ENCODE measurements at regions not wholly inside any gene's neighbourhood (a gene's known extent, or its start where the extent isn't known, plus 50 kb on each side); places are given as distances from the start of the nearest gene placed in this dataset.

GRCh38 chr6:105802703-105803102 is 283.4 kb upstream of the PRDM1 start:
- TF ChIP-seq CTCF (IDR thresholded peaks at IDR 0.05; ENCODE audit: low read length, missing control alignments): no peak
- DNase-seq (ENCODE audit: low read depth): no peak
- no peak overlapping the region for H3K4me3 ChIP-seq (replicated peaks; ENCODE audit: low read depth, low read length)

- TF ChIP-seq CTCF (IDR thresholded peaks at IDR 0.05; ENCODE audit: low read length, missing control alignments): no peak
- no peak overlapping the region for H3K4me3 ChIP-seq (replicated peaks; ENCODE audit: low read depth, low read length)
- no peak for DNase-seq (ENCODE audit: low read depth)
These were observed 285.3 kb upstream of the PRDM1 start for GRCh38 chr6:105800871-105801270.

- TF ChIP-seq CTCF (IDR thresholded peaks at IDR 0.05; ENCODE audit: low read length, missing control alignments): no peak
- H3K4me3 ChIP-seq (replicated peaks; ENCODE audit: low read depth, low read length): no peak overlapping the region
- DNase-seq (ENCODE audit: low read depth): no peak
These were observed 285.7 kb upstream of the PRDM1 start for GRCh38 chr6:105800398-105800797.

- DNase-seq (ENCODE audit: low read depth): no peak
- no peak overlapping the region for H3K4me3 ChIP-seq (replicated peaks; ENCODE audit: low read depth, low read length)
- no peak for TF ChIP-seq CTCF (IDR thresholded peaks at IDR 0.05; ENCODE audit: low read length, missing control alignments)
These were observed 287.1 kb upstream of the PRDM1 start for GRCh38 chr6:105799056-105799455.

- H3K4me3 ChIP-seq (replicated peaks; ENCODE audit: low read depth, low read length): no peak overlapping the region
- TF ChIP-seq CTCF (IDR thresholded peaks at IDR 0.05; ENCODE audit: low read length, missing control alignments): no peak
- peak; percentile 22 for DNase-seq (ENCODE audit: low read depth)
These were observed 288.1 kb upstream of the PRDM1 start for GRCh38 chr6:105797983-105798453.

- DNase-seq (ENCODE audit: low read depth): no peak
- TF ChIP-seq CTCF (IDR thresholded peaks at IDR 0.05; ENCODE audit: low read length, missing control alignments): no peak
- no peak overlapping the region for H3K4me3 ChIP-seq (replicated peaks; ENCODE audit: low read depth, low read length)
These were observed 288.7 kb upstream of the PRDM1 start for GRCh38 chr6:105797286-105797979.

Measured in fibroblast of pulmonary artery (primary cell).